ENCODE measurements at regions not wholly inside any gene's neighbourhood (a gene's known extent, or its start where the extent isn't known, plus 50 kb on each side); places are given as distances from the start of the nearest gene placed in this dataset.

GRCh38 chr4:42327323-42327722, 70.0 kb upstream of the SHISA3 start:
- TF ChIP-seq CTCF (IDR thresholded peaks at IDR 0.05; ENCODE audit: low read length) (no peak), EZH2phosphoT487 (IDR thresholded peaks at IDR 0.05; ENCODE audit: low read length) (no peak)
